ENCODE measurements at regions not wholly inside any gene's neighbourhood (a gene's known extent, or its start where the extent isn't known, plus 50 kb on each side); places are given as distances from the start of the nearest gene placed in this dataset.

DNA sequence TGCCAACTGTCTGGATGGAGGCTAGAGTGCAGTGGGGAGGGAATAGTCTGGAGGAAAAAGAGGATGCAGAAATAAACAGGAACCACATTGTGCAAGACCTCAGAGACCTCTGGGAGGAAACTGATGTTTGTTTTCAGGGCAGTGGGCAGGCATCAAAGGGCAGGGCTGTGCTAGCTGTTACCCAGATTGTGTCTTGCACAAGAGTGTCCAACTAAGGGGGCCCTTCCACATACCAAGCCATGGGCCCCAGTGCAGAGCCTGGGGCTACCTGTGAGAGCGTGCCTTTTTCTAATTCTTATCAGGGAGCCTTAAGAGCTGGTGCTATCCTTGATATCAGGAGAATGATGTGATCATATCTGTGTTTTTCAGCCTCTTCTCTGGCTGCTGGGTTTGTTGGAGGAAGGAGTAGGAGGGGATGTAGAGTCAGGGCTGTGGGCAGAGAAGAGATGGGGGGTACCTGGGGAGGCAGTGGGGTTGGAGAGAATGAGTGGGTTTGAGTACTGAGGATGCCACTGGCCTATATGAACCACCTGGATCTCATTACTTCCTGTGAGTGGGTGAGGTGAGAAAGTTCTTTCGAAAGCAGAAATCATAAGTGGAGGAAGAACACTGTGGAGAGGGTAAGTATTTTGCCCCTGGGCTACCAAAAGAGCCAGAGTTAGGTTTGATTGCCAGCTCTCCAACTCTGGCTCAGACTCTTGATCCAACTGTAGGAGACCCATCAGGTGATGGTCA is 259.2 kb upstream of the CRY1 start:
- no peak for DNase-seq (ENCODE audit: insufficient read length, low spot score, missing footprints)
- Histone ChIP-seq H3K36me3 (ENCODE audit: insufficient read depth, low read length) (no peaks in the 10 kb centered on the region), H3K4me1 (ENCODE audit: insufficient read depth, low read length) (peaks cover 6% of the 10 kb centered on the region), H3K4me2 (ENCODE audit: insufficient read depth, low read length) (no peak overlapping the region), H4K20me1 (ENCODE audit: insufficient read depth, low read length) (no peaks in the 10 kb centered on the region), H3K79me2 (ENCODE audit: insufficient read depth, low read length) (no peaks in the 10 kb centered on the region), H2AFZ (ENCODE audit: low read length) (no peak overlapping the region), H3K9me3 (ENCODE audit: low read depth, low read length) (no peaks in the 10 kb centered on the region), H3K27ac (ENCODE audit: low read depth, low read length) (no peak overlapping the region), H3K27me3 (ENCODE audit: insufficient read depth, low read length) (peaks cover 10% of the 10 kb centered on the region), H3K4me3 (ENCODE audit: insufficient read depth, low read length) (no peak overlapping the region)
- TF ChIP-seq, protein P1, sequence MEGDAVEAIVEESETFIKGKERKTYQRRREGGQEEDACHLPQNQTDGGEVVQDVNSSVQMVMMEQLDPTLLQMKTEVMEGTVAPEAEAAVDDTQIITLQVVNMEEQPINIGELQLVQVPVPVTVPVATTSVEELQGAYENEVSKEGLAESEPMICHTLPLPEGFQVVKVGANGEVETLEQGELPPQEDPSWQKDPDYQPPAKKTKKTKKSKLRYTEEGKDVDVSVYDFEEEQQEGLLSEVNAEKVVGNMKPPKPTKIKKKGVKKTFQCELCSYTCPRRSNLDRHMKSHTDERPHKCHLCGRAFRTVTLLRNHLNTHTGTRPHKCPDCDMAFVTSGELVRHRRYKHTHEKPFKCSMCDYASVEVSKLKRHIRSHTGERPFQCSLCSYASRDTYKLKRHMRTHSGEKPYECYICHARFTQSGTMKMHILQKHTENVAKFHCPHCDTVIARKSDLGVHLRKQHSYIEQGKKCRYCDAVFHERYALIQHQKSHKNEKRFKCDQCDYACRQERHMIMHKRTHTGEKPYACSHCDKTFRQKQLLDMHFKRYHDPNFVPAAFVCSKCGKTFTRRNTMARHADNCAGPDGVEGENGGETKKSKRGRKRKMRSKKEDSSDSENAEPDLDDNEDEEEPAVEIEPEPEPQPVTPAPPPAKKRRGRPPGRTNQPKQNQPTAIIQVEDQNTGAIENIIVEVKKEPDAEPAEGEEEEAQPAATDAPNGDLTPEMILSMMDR (IDR thresholded peaks at IDR 0.05; ENCODE audit: extremely low read depth, low read depth, low read length), result no peak

DNA sequence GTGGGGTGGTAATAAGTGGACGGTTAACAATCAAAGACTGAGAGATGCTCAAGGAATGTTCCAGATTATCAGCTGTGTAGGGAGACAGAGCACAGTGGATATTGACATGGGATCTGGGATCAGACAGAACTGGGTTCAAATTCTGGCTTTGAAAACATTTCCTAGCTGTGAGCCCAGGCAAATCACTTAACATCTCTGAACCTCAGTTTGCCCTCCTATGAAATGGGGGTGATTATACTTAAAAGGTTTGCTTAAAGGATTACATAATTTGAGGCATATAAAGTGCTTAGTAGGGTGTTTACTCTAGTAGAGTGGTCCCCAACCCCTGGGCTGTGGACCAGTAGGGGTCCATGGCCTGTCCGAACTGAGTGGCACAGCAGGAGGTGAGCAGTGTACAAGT is 260.0 kb upstream of the CRY1 start:
- H3K79me2 ChIP-seq (ENCODE audit: insufficient read depth, low read length), result no peaks in the 10 kb centered on the region

DNA sequence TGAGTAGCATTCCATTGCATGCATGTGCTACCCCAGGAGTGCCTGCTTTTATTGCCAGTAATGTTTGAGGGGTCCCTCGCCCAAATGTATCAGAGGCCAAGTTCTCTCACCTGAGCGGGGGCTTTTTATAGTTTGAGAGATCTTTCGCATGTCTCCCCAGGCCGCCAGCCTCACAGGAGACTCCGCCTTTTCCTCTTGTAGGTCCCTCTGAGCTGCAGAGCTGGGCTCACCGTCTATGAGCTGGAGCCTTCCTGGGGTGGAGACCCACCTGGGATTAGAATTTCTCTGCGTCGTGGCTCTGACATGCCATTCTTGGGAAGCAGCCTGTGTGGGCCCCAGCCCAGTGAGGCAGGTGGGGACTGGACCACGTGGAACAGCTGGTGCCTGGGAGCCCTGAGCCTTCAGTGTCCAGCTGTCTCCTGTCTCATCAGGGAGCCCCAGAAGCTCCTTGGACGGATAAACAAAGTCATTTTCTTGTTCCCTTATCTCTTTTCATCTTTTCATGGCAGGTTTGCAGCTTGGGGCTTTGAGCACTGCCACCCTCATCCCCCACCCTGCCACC is 261.7 kb upstream of the CRY1 start:
- Histone ChIP-seq H2AFZ (ENCODE audit: low read length) (no peak overlapping the region), H3K79me2 (ENCODE audit: insufficient read depth, low read length) (no peaks in the 10 kb centered on the region), H3K4me1 (ENCODE audit: insufficient read depth, low read length) (peaks cover 10% of the 10 kb centered on the region), H3K36me3 (ENCODE audit: insufficient read depth, low read length) (no peaks in the 10 kb centered on the region), H3K4me2 (ENCODE audit: insufficient read depth, low read length) (no peak overlapping the region), H4K20me1 (ENCODE audit: insufficient read depth, low read length) (no peaks in the 10 kb centered on the region), H3K4me3 (ENCODE audit: insufficient read depth, low read length) (no peak overlapping the region), H3K9me3 (ENCODE audit: low read depth, low read length) (no peaks in the 10 kb centered on the region), H3K27ac (ENCODE audit: low read depth, low read length) (no peak overlapping the region), H3K27me3 (ENCODE audit: insufficient read depth, low read length) (peaks cover 10% of the 10 kb centered on the region)
- no peak for DNase-seq (ENCODE audit: insufficient read length, low spot score, missing footprints)
- TF ChIP-seq, protein P1 (IDR thresholded peaks at IDR 0.05; ENCODE audit: extremely low read depth, low read depth, low read length), result no peak

More for the DNA sequence above, 260.0 kb upstream of the CRY1 start:
- H4K20me1 ChIP-seq (ENCODE audit: insufficient read depth, low read length), result no peaks in the 10 kb centered on the region
- peaks cover 6% of the 10 kb centered on the region for H3K4me1 ChIP-seq (ENCODE audit: insufficient read depth, low read length)
- no peaks in the 10 kb centered on the region for H3K36me3 ChIP-seq (ENCODE audit: insufficient read depth, low read length)
- TF ChIP-seq, protein P1 (IDR thresholded peaks at IDR 0.05; ENCODE audit: extremely low read depth, low read depth, low read length), result no peak
- H3K9me3 ChIP-seq (ENCODE audit: low read depth, low read length), result no peaks in the 10 kb centered on the region
- H3K27me3 ChIP-seq (ENCODE audit: insufficient read depth, low read length), result peaks cover 10% of the 10 kb centered on the region
- H3K27ac ChIP-seq (ENCODE audit: low read depth, low read length), result no peak overlapping the region
- H2AFZ ChIP-seq (ENCODE audit: low read length), result no peak overlapping the region
- no peak for DNase-seq (ENCODE audit: insufficient read length, low spot score, missing footprints)
- no peak overlapping the region for H3K4me3 ChIP-seq (ENCODE audit: insufficient read depth, low read length)
- H3K4me2 ChIP-seq (ENCODE audit: insufficient read depth, low read length), result no peak overlapping the region

DNA sequence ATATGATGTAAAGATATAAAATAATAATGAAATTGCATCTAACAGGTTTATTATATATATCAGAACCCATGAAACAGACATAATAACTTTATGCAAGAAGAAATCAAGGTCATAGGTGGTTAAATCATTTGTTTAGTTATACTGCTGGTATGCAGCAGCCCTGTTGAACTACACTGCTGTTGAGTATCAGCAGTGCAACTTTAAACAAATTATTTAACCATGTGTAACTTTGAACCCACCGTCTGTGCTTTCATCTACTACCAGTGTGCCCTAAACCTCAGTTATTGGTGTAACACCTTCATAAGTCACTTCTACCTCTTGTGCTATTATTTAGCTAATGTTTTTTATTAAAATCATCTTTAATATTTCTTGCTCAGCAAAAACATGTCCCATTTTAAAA is 262.3 kb upstream of the CRY1 start:
- TF ChIP-seq, protein P1 (IDR thresholded peaks at IDR 0.05; ENCODE audit: extremely low read depth, low read depth, low read length), result no peak
- Histone ChIP-seq H3K27me3 (ENCODE audit: insufficient read depth, low read length) (peaks cover 10% of the 10 kb centered on the region), H4K20me1 (ENCODE audit: insufficient read depth, low read length) (no peaks in the 10 kb centered on the region), H3K4me1 (ENCODE audit: insufficient read depth, low read length) (peaks cover 10% of the 10 kb centered on the region), H3K36me3 (ENCODE audit: insufficient read depth, low read length) (no peaks in the 10 kb centered on the region), H3K27ac (ENCODE audit: low read depth, low read length) (no peak overlapping the region), H3K9me3 (ENCODE audit: low read depth, low read length) (no peaks in the 10 kb centered on the region), H3K4me3 (ENCODE audit: insufficient read depth, low read length) (no peak overlapping the region), H3K4me2 (ENCODE audit: insufficient read depth, low read length) (no peak overlapping the region), H3K79me2 (ENCODE audit: insufficient read depth, low read length) (no peaks in the 10 kb centered on the region), H2AFZ (ENCODE audit: low read length) (no peak overlapping the region)
- no peak for DNase-seq (ENCODE audit: insufficient read length, low spot score, missing footprints)
